HG02852 (cell line): ENCODE measurements at regions not wholly inside any gene's neighbourhood (a gene's known extent, or its start where the extent isn't known, plus 50 kb on each side); places are given as distances from the start of the nearest gene placed in this dataset.

ENCODE experiments used
- ATAC-seq: cut with Tn5 transposase; IDR thresholded peaks from one replicate; pipeline ENCODE4 v1.9.1; 2021; ENCODE audit warnings: mild to moderate bottlenecking, moderate library complexity; ENCODE audit not compliant: unreplicated experiment

- no peak for ATAC-seq
These were observed 1469.0 kb downstream of the PCDH7 start for GRCh38 chr4:32189130-32189529.

- ATAC-seq, result no peak
These were observed 1469.6 kb downstream of the PCDH7 start for GRCh38 chr4:32189788-32190187.

- no peak for ATAC-seq
These were observed 1471.8 kb downstream of the PCDH7 start for GRCh38 chr4:32191961-32192360.

- no peak for ATAC-seq
These were observed 1472.2 kb downstream of the PCDH7 start for GRCh38 chr4:32192363-32192762.

- ATAC-seq, result no peak
These were observed 1472.8 kb downstream of the PCDH7 start for GRCh38 chr4:32192991-32193390.

- ATAC-seq, result no peak
These were observed 1477.0 kb downstream of the PCDH7 start for GRCh38 chr4:32196950-32197688.

GRCh38 chr4:32199639-32200038 lies 1479.5 kb downstream of the PCDH7 start:
- ATAC-seq, result no peak

GRCh38 chr4:32203340-32203739 lies 1483.2 kb downstream of the PCDH7 start:
- ATAC-seq, result no peak

GRCh38 chr4:32206756-32207155 lies 1486.6 kb downstream of the PCDH7 start:
- no peak for ATAC-seq

- ATAC-seq, result no peak
These were observed 1487.3 kb downstream of the PCDH7 start for GRCh38 chr4:32207456-32207855.

GRCh38 chr4:32215277-32215676 lies 1495.1 kb downstream of the PCDH7 start:
- ATAC-seq, result no peak

GRCh38 chr4:32216502-32216901 lies 1496.3 kb downstream of the PCDH7 start:
- no peak for ATAC-seq

- no peak for ATAC-seq
These were observed 1499.3 kb downstream of the PCDH7 start for GRCh38 chr4:32219306-32220075.

GRCh38 chr4:32226204-32226603 lies 1506.0 kb downstream of the PCDH7 start:
- no peak for ATAC-seq

- no peak for ATAC-seq
These were observed 1506.6 kb downstream of the PCDH7 start for GRCh38 chr4:32226733-32227132.

GRCh38 chr4:32243926-32244325 lies 1523.8 kb downstream of the PCDH7 start:
- no peak for ATAC-seq

GRCh38 chr4:32249040-32249439 lies 1528.9 kb downstream of the PCDH7 start:
- no peak for ATAC-seq

- ATAC-seq, result no peak
These were observed 1531.0 kb downstream of the PCDH7 start for GRCh38 chr4:32251126-32251525.

GRCh38 chr4:32251926-32252325 lies 1531.8 kb downstream of the PCDH7 start:
- no peak for ATAC-seq

- no peak for ATAC-seq
These were observed 1534.0 kb downstream of the PCDH7 start for GRCh38 chr4:32254216-32254615.

- ATAC-seq, result no peak
These were observed 1538.8 kb downstream of the PCDH7 start for GRCh38 chr4:32258986-32259385.

GRCh38 chr4:32261196-32261595 lies 1541.0 kb downstream of the PCDH7 start:
- ATAC-seq, result no peak
